ENCODE measurements at regions not wholly inside any gene's neighbourhood (a gene's known extent, or its start where the extent isn't known, plus 50 kb on each side); places are given as distances from the start of the nearest gene placed in this dataset.
"Not testable (repeated sequence)": the region's sequence is repeated elsewhere in the genome, so short reads cannot be mapped to it uniquely, and the experiment has no call there.

GRCh38 chr1:196366-196765 is 255.1 kb downstream of the OR4F29 start:
- DNase-seq, result not testable (repeated sequence)

GRCh38 chr1:191296-192049 is 260.0 kb downstream of the OR4F29 start:
- peak; percentile 6 for DNase-seq

GRCh38 chr1:190678-191077 is 260.8 kb downstream of the OR4F29 start:
- not testable (repeated sequence) for DNase-seq

GRCh38 chr1:189915-190314 is 261.6 kb downstream of the OR4F29 start:
- DNase-seq, result not testable (repeated sequence)

GRCh38 chr1:189270-189669 is 262.2 kb downstream of the OR4F29 start:
- DNase-seq, result not testable (repeated sequence)

GRCh38 chr1:187298-187697 is 264.2 kb downstream of the OR4F29 start:
- not testable (repeated sequence) for DNase-seq

- DNase-seq, result not testable (repeated sequence)
Observed at GRCh38 chr1:186691-187131, 264.8 kb downstream of the OR4F29 start.

GRCh38 chr1:186223-186622 is 265.3 kb downstream of the OR4F29 start:
- DNase-seq, result not testable (repeated sequence)

- not testable (repeated sequence) for DNase-seq
Observed at GRCh38 chr1:185526-185925, 266.0 kb downstream of the OR4F29 start.

GRCh38 chr1:184336-184686 is 267.2 kb downstream of the OR4F29 start:
- not testable (repeated sequence) for DNase-seq

- not testable (repeated sequence) for DNase-seq
Observed at GRCh38 chr1:183620-184335, 267.7 kb downstream of the OR4F29 start.

GRCh38 chr1:183081-183480 is 268.4 kb downstream of the OR4F29 start:
- DNase-seq, result not testable (repeated sequence)

- DNase-seq, result not testable (repeated sequence)
Observed at GRCh38 chr1:182631-183030, 268.8 kb downstream of the OR4F29 start.

- DNase-seq, result peak; percentile 81
Observed at GRCh38 chr1:181247-182216, 269.9 kb downstream of the OR4F29 start.

GRCh38 chr1:180749-181205 is 270.7 kb downstream of the OR4F29 start:
- peak; percentile 1 for DNase-seq

GRCh38 chr1:138842-139241 is 312.6 kb downstream of the OR4F29 start:
- not testable (repeated sequence) for DNase-seq

- not testable (repeated sequence) for DNase-seq
Observed at GRCh38 chr1:137664-138063, 313.8 kb downstream of the OR4F29 start.

GRCh38 chr1:136344-136932 is 315.0 kb downstream of the OR4F29 start:
- DNase-seq, result not testable (repeated sequence)

GRCh38 chr1:134936-135335 is 316.5 kb downstream of the OR4F29 start:
- DNase-seq, result not testable (repeated sequence)

GRCh38 chr1:118440-118839 is 333.0 kb downstream of the OR4F29 start:
- DNase-seq, result not testable (repeated sequence)

GRCh38 chr1:115534-115933 is 335.9 kb downstream of the OR4F29 start:
- DNase-seq, result not testable (repeated sequence)

GRCh38 chr1:104776-105175 is 346.7 kb downstream of the OR4F29 start:
- DNase-seq, result not testable (repeated sequence)
